ENCODE measurements at regions not wholly inside any gene's neighbourhood (a gene's known extent, or its start where the extent isn't known, plus 50 kb on each side); places are given as distances from the start of the nearest gene placed in this dataset.

DNA sequence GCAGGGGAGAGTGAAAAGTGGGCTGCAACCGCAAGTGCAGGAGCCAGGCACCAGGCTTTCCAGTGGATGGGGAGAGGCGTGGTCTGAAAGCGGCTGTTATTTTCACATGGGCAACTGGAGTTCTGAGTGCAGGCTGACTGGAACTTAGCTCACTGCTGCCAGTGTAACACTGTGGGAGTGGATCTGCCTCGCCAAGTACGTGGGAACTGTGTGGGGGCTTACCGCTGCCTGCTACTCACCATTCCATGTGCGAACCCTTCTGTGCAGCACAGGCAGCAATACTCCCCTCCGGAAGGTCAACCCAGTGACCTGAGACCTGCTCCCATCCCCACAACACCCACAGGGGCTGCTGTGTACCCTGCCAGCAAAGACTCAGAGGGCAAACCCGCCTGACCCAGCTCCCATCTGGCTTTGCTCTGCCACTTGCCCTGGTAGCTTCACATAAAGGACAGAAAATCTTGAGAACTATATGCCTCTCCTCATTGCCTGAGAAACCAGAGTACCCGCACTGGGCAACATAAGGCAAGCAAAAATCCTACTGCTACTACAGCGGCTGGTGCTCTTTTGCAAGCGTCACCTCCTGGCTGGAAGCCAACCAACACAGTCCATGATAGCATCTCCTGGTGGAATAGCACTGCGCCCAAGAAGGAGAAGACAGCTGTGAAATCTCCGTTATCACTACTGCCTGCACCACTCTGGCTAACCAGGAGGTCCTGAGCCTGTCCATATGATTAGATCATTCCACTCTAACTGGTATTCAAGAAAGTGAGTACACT is 54.4 kb upstream of the SIRPG start:
- TF ChIP-seq, protein P1, sequence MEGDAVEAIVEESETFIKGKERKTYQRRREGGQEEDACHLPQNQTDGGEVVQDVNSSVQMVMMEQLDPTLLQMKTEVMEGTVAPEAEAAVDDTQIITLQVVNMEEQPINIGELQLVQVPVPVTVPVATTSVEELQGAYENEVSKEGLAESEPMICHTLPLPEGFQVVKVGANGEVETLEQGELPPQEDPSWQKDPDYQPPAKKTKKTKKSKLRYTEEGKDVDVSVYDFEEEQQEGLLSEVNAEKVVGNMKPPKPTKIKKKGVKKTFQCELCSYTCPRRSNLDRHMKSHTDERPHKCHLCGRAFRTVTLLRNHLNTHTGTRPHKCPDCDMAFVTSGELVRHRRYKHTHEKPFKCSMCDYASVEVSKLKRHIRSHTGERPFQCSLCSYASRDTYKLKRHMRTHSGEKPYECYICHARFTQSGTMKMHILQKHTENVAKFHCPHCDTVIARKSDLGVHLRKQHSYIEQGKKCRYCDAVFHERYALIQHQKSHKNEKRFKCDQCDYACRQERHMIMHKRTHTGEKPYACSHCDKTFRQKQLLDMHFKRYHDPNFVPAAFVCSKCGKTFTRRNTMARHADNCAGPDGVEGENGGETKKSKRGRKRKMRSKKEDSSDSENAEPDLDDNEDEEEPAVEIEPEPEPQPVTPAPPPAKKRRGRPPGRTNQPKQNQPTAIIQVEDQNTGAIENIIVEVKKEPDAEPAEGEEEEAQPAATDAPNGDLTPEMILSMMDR (IDR thresholded peaks at IDR 0.05), result no peak
- no peak for TF ChIP-seq ZFX (IDR thresholded peaks at IDR 0.05; ENCODE audit: borderline replicate concordance)
